ENCODE measurements at regions not wholly inside any gene's neighbourhood (a gene's known extent, or its start where the extent isn't known, plus 50 kb on each side); places are given as distances from the start of the nearest gene placed in this dataset.

- no peak for TF ChIP-seq ZFX (IDR thresholded peaks at IDR 0.05; ENCODE audit: borderline replicate concordance)
- no peak for TF ChIP-seq CTCF (IDR thresholded peaks at IDR 0.05)
- no peak overlapping the region for H3K27ac ChIP-seq
Measured at GRCh38 chr5:135694012-135694411, 115.2 kb upstream of the CXCL14 start.

- TF ChIP-seq ZFX (IDR thresholded peaks at IDR 0.05; ENCODE audit: borderline replicate concordance): no peak
- TF ChIP-seq CTCF (IDR thresholded peaks at IDR 0.05): no peak
- no peak overlapping the region for H3K27ac ChIP-seq
Measured at GRCh38 chr5:135693371-135693955, 114.7 kb upstream of the CXCL14 start.

GRCh38 chr5:135691044-135691443 is 112.3 kb upstream of the CXCL14 start:
- H3K27ac ChIP-seq: no peak overlapping the region
- TF ChIP-seq CTCF (IDR thresholded peaks at IDR 0.05) (no peak), ZFX (IDR thresholded peaks at IDR 0.05; ENCODE audit: borderline replicate concordance) (no peak)

- no peak overlapping the region for H3K27ac ChIP-seq
- TF ChIP-seq ZFX (IDR thresholded peaks at IDR 0.05; ENCODE audit: borderline replicate concordance) (no peak), CTCF (IDR thresholded peaks at IDR 0.05) (no peak)
Measured at GRCh38 chr5:135690466-135690865, 111.7 kb upstream of the CXCL14 start.

GRCh38 chr5:135689506-135689905 is 110.7 kb upstream of the CXCL14 start:
- TF ChIP-seq CTCF (IDR thresholded peaks at IDR 0.05) (no peak), ZFX (IDR thresholded peaks at IDR 0.05; ENCODE audit: borderline replicate concordance) (no peak)
- no peak overlapping the region for H3K27ac ChIP-seq

- no peak for TF ChIP-seq ZFX (IDR thresholded peaks at IDR 0.05; ENCODE audit: borderline replicate concordance)
- TF ChIP-seq CTCF (IDR thresholded peaks at IDR 0.05): no peak
Measured at GRCh38 chr5:135688385-135688784, 109.6 kb upstream of the CXCL14 start.

GRCh38 chr5:135683189-135683588 is 104.4 kb upstream of the CXCL14 start:
- no peak overlapping the region for H3K27ac ChIP-seq
- TF ChIP-seq ZFX (IDR thresholded peaks at IDR 0.05; ENCODE audit: borderline replicate concordance): no peak
- no peak for TF ChIP-seq CTCF (IDR thresholded peaks at IDR 0.05)

More at GRCh38 chr5:135688385-135688784, 109.6 kb upstream of the CXCL14 start:
- no peak overlapping the region for H3K27ac ChIP-seq

Measured in 22Rv1 (cell line).